Thymus (tissue), 11 donors: ENCODE measurements at regions not wholly inside any gene's neighbourhood (a gene's known extent, or its start where the extent isn't known, plus 50 kb on each side); places are given as distances from the start of the nearest gene placed in this dataset.

Source experiments
- DNase-seq, 9 donors: peaks; one replicate each; pipeline ENCODE4 v3.0.0-alpha.2; 2013; ENCODE audit warnings: low spot score in 9 of 9, low read depth in 6 of 9, missing footprints in 1 of 9
- H3K27ac ChIP-seq, 2 donors: one replicate each; pipeline ENCODE4 v1.5.1; 2013; ENCODE audit warnings: control low read depth in 1 of 2, low read depth in 1 of 2, low read length in 1 of 2, mild to moderate bottlenecking in 1 of 2, moderate library complexity in 1 of 2
- H3K27me3 ChIP-seq, 2 donors: one replicate each; pipeline ENCODE4 v1.5.1; 2013; ENCODE audit warnings: low read length in 1 of 2; ENCODE audit not compliant: control insufficient read depth in 2 of 2, insufficient read depth in 1 of 2
- H3K36me3 ChIP-seq, 2 donors: one replicate each; pipeline ENCODE4 v1.5.1; 2013; ENCODE audit warnings: low read length in 1 of 2, mild to moderate bottlenecking in 1 of 2, moderate library complexity in 1 of 2; ENCODE audit not compliant: control insufficient read depth in 2 of 2, insufficient read depth in 2 of 2
- H3K4me1 ChIP-seq, 2 donors: one replicate each; pipeline ENCODE4 v1.5.1; 2013; ENCODE audit warnings: low read length in 2 of 2; ENCODE audit not compliant: control insufficient read depth in 2 of 2, insufficient read depth in 2 of 2
- H3K4me3 ChIP-seq, 2 donors: one replicate each; pipeline ENCODE4 v1.5.1; 2013; ENCODE audit warnings: low read length in 2 of 2, control low read depth in 1 of 2, mild to moderate bottlenecking in 1 of 2
- H3K9me3 ChIP-seq, 2 donors: one replicate each; pipeline ENCODE4 v1.5.1; 2013; ENCODE audit warnings: low read length in 1 of 2, mild to moderate bottlenecking in 1 of 2; ENCODE audit not compliant: control insufficient read depth in 2 of 2, insufficient read depth in 1 of 2
- WGBS: extraction: QIAGEN DNeasy Blood & Tissue Kit; methylation state at CpG from one replicate; pipeline ENCODE4 v1.1.7; 2013; 5-methylcytosine and 5-hydroxymethylcytosine counted together
- donor health status: healthy.

GRCh38 chr5:155088811-155089210 lies 75.3 kb downstream of the KIF4B start:
- DNase-seq: no peak
- no peaks in the 10 kb centered on the region for H3K9me3 ChIP-seq
- no peaks in the 10 kb centered on the region for H3K36me3 ChIP-seq
- H3K4me1 ChIP-seq: no peaks in the 10 kb centered on the region
- H3K27ac ChIP-seq: no peak overlapping the region
- no peak overlapping the region for H3K4me3 ChIP-seq
- WGBS: 95% methylated on average over 2 of the region's 2 CpGs
- H3K27me3 ChIP-seq: no peaks in the 10 kb centered on the region

- Histone ChIP-seq H3K4me3 (no peak overlapping the region), H3K4me1 (no peaks in the 10 kb centered on the region), H3K27ac (no peak overlapping the region), H3K27me3 (no peaks in the 10 kb centered on the region), H3K9me3 (no peaks in the 10 kb centered on the region), H3K36me3 (no peaks in the 10 kb centered on the region)
- DNase-seq: no peak
- WGBS: 91% methylated on average over 1 of the region's 1 CpG
These were observed 76.1 kb downstream of the KIF4B start for GRCh38 chr5:155089643-155090042.

- H3K9me3 ChIP-seq: no peaks in the 10 kb centered on the region
- H3K4me1 ChIP-seq: no peaks in the 10 kb centered on the region
- no peak overlapping the region for H3K27ac ChIP-seq
- no peaks in the 10 kb centered on the region for H3K36me3 ChIP-seq
- no peaks in the 10 kb centered on the region for H3K27me3 ChIP-seq
- no peak for DNase-seq
- WGBS: 87% methylated on average over 2 of the region's 2 CpGs
- no peak overlapping the region for H3K4me3 ChIP-seq
These were observed 77.6 kb downstream of the KIF4B start for GRCh38 chr5:155091063-155091648.

GRCh38 chr5:155091768-155092717 lies 78.5 kb downstream of the KIF4B start:
- Histone ChIP-seq H3K27ac (no peak overlapping the region), H3K4me3 (no peak overlapping the region), H3K27me3 (no peaks in the 10 kb centered on the region), H3K4me1 (no peaks in the 10 kb centered on the region), H3K36me3 (no peaks in the 10 kb centered on the region), H3K9me3 (no peaks in the 10 kb centered on the region)
- no peak for DNase-seq
- 78% methylated on average over 2 of the region's 2 CpGs for WGBS

- Histone ChIP-seq H3K36me3 (no peaks in the 10 kb centered on the region), H3K27ac (no peak overlapping the region), H3K9me3 (no peaks in the 10 kb centered on the region), H3K4me1 (no peaks in the 10 kb centered on the region), H3K4me3 (no peak overlapping the region), H3K27me3 (no peaks in the 10 kb centered on the region)
- 96% methylated on average over 1 of the region's 1 CpG for WGBS
- no peak for DNase-seq
These were observed 80.9 kb downstream of the KIF4B start for GRCh38 chr5:155094455-155094854.

GRCh38 chr5:155097995-155098394 lies 84.4 kb downstream of the KIF4B start:
- H3K27ac ChIP-seq: no peak overlapping the region
- 94% methylated on average over 2 of the region's 2 CpGs for WGBS
- no peak for DNase-seq
- no peaks in the 10 kb centered on the region for H3K4me1 ChIP-seq
- no peaks in the 10 kb centered on the region for H3K27me3 ChIP-seq
- no peaks in the 10 kb centered on the region for H3K9me3 ChIP-seq
- H3K36me3 ChIP-seq: no peaks in the 10 kb centered on the region
- H3K4me3 ChIP-seq: no peak overlapping the region

- Histone ChIP-seq H3K27ac (no peak overlapping the region), H3K27me3 (no peaks in the 10 kb centered on the region), H3K4me3 (no peak overlapping the region), H3K36me3 (no peaks in the 10 kb centered on the region), H3K9me3 (no peaks in the 10 kb centered on the region), H3K4me1 (no peaks in the 10 kb centered on the region)
- no peak for DNase-seq
- 85% methylated on average over 1 of the region's 1 CpG for WGBS
These were observed 84.9 kb downstream of the KIF4B start for GRCh38 chr5:155098433-155098832.

GRCh38 chr5:155101697-155102096 lies 88.1 kb downstream of the KIF4B start:
- Histone ChIP-seq H3K9me3 (no peaks in the 10 kb centered on the region), H3K4me1 (no peaks in the 10 kb centered on the region), H3K27ac (no peak overlapping the region), H3K36me3 (no peaks in the 10 kb centered on the region), H3K4me3 (no peak overlapping the region), H3K27me3 (no peaks in the 10 kb centered on the region)
- no peak for DNase-seq
- 55% methylated on average over 2 of the region's 2 CpGs for WGBS

GRCh38 chr5:155103146-155103545 lies 89.6 kb downstream of the KIF4B start:
- Histone ChIP-seq H3K36me3 (no peaks in the 10 kb centered on the region), H3K27ac (no peak overlapping the region), H3K4me1 (no peaks in the 10 kb centered on the region), H3K9me3 (no peaks in the 10 kb centered on the region), H3K27me3 (no peaks in the 10 kb centered on the region), H3K4me3 (no peak overlapping the region)
- no peak for DNase-seq
- 95% methylated on average over 4 of the region's 4 CpGs for WGBS
